Mammary epithelial cell (primary cell): ENCODE measurements at regions not wholly inside any gene's neighbourhood (a gene's known extent, or its start where the extent isn't known, plus 50 kb on each side); places are given as distances from the start of the nearest gene placed in this dataset.

Experiments
- EZH2 ChIP-seq: IDR thresholded peaks from 2 replicates; pipeline ENCODE4 v1.6.1; 2012; ENCODE audit warnings: low read length, inconsistent platforms, borderline replicate concordance
- TF ChIP-seq, protein P1 (sequence below), 2 donors: IDR thresholded peaks in 1 of 2; conservative IDR thresholded peaks in 1 of 2; 2 replicates each; pipeline ENCODE4 v1.5.1; 2011 to 2012; ENCODE audit warnings: inconsistent platforms in 2 of 2, low read length in 2 of 2, mild to moderate bottlenecking in 2 of 2, control low read depth in 1 of 2, low read depth in 1 of 2; ENCODE audit not compliant: insufficient read depth in 1 of 2; ENCODE audit errors: extremely low read depth in 1 of 2

DNA sequence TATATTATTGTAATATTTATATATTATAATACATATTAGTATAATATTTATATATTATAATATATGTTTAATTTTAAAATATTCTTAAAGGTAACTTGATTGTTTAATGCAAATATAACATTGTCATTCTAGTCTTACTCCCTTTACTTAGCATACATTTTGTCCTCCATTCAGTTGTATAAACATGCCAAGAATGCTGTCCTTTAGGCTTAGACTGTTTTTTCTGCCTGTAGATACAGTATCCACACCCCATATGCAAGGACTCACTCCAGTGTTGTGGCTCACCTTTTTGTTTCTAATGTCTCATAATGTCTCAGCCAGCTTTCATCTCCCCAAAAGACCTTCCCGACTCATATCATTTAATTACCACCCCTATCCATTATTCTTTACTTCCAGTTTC lies 2110.0 kb downstream of the PCDH7 start:
- no peak for TF ChIP-seq EZH2
- TF ChIP-seq, protein P1, sequence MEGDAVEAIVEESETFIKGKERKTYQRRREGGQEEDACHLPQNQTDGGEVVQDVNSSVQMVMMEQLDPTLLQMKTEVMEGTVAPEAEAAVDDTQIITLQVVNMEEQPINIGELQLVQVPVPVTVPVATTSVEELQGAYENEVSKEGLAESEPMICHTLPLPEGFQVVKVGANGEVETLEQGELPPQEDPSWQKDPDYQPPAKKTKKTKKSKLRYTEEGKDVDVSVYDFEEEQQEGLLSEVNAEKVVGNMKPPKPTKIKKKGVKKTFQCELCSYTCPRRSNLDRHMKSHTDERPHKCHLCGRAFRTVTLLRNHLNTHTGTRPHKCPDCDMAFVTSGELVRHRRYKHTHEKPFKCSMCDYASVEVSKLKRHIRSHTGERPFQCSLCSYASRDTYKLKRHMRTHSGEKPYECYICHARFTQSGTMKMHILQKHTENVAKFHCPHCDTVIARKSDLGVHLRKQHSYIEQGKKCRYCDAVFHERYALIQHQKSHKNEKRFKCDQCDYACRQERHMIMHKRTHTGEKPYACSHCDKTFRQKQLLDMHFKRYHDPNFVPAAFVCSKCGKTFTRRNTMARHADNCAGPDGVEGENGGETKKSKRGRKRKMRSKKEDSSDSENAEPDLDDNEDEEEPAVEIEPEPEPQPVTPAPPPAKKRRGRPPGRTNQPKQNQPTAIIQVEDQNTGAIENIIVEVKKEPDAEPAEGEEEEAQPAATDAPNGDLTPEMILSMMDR (conservative IDR thresholded peaks at IDR 0.05 in 1 of 2, IDR thresholded peaks at IDR 0.05 in 1 of 2; ENCODE audit: extremely low read depth in 1 of 2, insufficient read depth in 1 of 2, low read depth in 1 of 2, low read length in 2 of 2): no peak
